ENCODE measurements at regions not wholly inside any gene's neighbourhood (a gene's known extent, or its start where the extent isn't known, plus 50 kb on each side); places are given as distances from the start of the nearest gene placed in this dataset.

- DNase-seq (ENCODE audit: low read depth): no peak
- TF ChIP-seq, protein P1, sequence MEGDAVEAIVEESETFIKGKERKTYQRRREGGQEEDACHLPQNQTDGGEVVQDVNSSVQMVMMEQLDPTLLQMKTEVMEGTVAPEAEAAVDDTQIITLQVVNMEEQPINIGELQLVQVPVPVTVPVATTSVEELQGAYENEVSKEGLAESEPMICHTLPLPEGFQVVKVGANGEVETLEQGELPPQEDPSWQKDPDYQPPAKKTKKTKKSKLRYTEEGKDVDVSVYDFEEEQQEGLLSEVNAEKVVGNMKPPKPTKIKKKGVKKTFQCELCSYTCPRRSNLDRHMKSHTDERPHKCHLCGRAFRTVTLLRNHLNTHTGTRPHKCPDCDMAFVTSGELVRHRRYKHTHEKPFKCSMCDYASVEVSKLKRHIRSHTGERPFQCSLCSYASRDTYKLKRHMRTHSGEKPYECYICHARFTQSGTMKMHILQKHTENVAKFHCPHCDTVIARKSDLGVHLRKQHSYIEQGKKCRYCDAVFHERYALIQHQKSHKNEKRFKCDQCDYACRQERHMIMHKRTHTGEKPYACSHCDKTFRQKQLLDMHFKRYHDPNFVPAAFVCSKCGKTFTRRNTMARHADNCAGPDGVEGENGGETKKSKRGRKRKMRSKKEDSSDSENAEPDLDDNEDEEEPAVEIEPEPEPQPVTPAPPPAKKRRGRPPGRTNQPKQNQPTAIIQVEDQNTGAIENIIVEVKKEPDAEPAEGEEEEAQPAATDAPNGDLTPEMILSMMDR (IDR thresholded peaks at IDR 0.05; ENCODE audit: insufficient read depth, low read length): no peak
- H3K4me3 ChIP-seq (ENCODE audit: low read depth, low read length): no peak overlapping the region
Observed at GRCh38 chr4:181289198-181289597, 954.0 kb upstream of the TENM3 start.

DNA sequence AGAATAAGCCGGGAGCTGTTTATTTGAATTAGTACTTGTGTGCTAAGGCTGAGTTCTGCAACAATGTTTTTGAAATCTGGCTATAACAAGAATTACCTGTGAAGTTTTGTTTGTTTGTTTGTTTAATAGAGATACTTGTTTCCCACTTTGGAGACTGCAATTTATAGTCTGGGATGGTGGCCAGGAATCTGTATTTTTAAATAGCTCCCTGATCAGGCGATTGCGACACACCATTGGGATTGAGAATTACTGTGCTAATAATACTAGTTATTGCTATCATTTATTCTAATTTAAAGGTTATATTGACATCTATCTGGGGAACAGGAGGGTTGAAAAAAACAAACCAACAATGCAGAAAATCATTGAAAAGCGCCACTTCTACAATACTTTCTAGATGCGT is 951.6 kb upstream of the TENM3 start:
- no peak for DNase-seq (ENCODE audit: low read depth)
- H3K4me3 ChIP-seq (ENCODE audit: low read depth, low read length): no peak overlapping the region
- TF ChIP-seq, protein P1 (IDR thresholded peaks at IDR 0.05; ENCODE audit: insufficient read depth, low read length): no peak

DNA sequence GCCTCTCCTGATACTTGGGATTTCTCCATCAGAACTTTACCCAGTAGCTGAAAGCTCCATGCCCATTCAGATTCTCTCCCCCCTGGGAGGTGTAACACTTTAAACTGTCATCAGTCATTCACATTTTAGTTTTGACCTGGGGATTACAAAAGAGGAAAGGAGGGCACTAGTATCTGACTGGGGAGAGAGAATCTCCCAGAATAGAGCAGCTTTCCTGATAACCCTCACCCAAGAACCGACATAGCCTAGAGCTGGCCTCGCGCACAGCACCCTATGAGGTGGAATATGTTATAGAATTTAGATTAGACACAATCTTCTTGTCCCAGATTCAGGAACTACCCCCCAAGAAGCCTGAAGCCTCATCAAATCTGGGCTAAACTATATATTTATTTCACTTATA is 950.2 kb upstream of the TENM3 start:
- TF ChIP-seq, protein P1 (IDR thresholded peaks at IDR 0.05; ENCODE audit: insufficient read depth, low read length): no peak
- DNase-seq (ENCODE audit: low read depth): no peak
- H3K4me3 ChIP-seq (ENCODE audit: low read depth, low read length): no peak overlapping the region

DNA sequence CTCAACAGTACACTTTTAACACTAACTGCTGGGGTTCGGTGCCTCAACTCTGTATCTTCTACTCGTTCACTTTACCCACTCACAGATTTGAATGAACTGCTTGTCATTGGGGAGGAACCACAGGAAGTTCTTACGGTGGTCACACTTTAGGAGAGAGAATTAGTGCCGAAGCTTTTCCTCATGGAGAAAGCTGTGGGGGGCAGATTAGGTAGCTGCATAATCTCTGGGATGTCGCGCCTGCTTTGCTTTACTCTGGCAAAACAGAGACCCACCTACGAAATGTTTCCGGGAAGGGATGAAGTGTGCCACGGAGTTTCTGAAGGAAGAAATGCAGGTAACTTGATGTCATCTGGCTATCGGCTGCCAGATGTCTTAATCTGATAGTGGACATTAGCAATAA is 949.7 kb upstream of the TENM3 start:
- TF ChIP-seq, protein P1 (IDR thresholded peaks at IDR 0.05; ENCODE audit: insufficient read depth, low read length): no peak
- DNase-seq (ENCODE audit: low read depth): no peak
- H3K4me3 ChIP-seq (ENCODE audit: low read depth, low read length): no peak overlapping the region

- no peak overlapping the region for H3K4me3 ChIP-seq (ENCODE audit: low read depth, low read length)
- TF ChIP-seq, protein P1 (IDR thresholded peaks at IDR 0.05; ENCODE audit: insufficient read depth, low read length): no peak
- DNase-seq (ENCODE audit: low read depth): no peak
Observed at GRCh38 chr4:181294421-181294820, 948.8 kb upstream of the TENM3 start.

GRCh38 chr4:181301735-181302710 is 941.2 kb upstream of the TENM3 start:
- DNase-seq (ENCODE audit: low read depth): peak; percentile 2
- TF ChIP-seq, protein P1 (IDR thresholded peaks at IDR 0.05; ENCODE audit: insufficient read depth, low read length): no peak
- H3K4me3 ChIP-seq (ENCODE audit: low read depth, low read length): no peak overlapping the region
